ENCODE measurements at regions not wholly inside any gene's neighbourhood (a gene's known extent, or its start where the extent isn't known, plus 50 kb on each side); places are given as distances from the start of the nearest gene placed in this dataset.

GRCh38 chr4:55004831-55005230 lies 120.6 kb downstream of the KDR start:
- H3K4ac ChIP-seq (ENCODE audit: low read depth, low read length): no peak overlapping the region
- H3K4me1 ChIP-seq (ENCODE audit: insufficient read depth, low read length): no peaks in the 10 kb centered on the region; the same call in 1 of the 2 replicates
- H4K91ac ChIP-seq (ENCODE audit: insufficient read length, low read depth, low read length): no peak overlapping the region
- no peak overlapping the region for H4K5ac ChIP-seq (ENCODE audit: insufficient read length, low read depth, low read length)
- no peak overlapping the region for H3K27ac ChIP-seq (ENCODE audit: insufficient read length, low read depth, low read length)
- no peaks in the 10 kb centered on the region for H4K20me1 ChIP-seq (ENCODE audit: control insufficient read depth, insufficient read depth, insufficient read length)
- no peak overlapping the region for H2BK120ac ChIP-seq (ENCODE audit: low read depth, low read length, poor library complexity, severe bottlenecking)
- no peaks in the 10 kb centered on the region for H3K23me2 ChIP-seq (ENCODE audit: insufficient read length, low read depth, low read length, poor library complexity, severe bottlenecking)
- H3K27me3 ChIP-seq (ENCODE audit: insufficient read depth, low read length): no peaks in the 10 kb centered on the region
- no peak overlapping the region for H3K9ac ChIP-seq (ENCODE audit: extremely low read depth, insufficient read length, low read length)
- Mint-ChIP-seq H3K27ac (peak overlapping the region in 1 of 3 experiments; percentile 49; a peak in 1 of 7 replicates), H3K9me3 (no peaks in the 10 kb centered on the region; a peak in 2 of 5 replicates), H3K27me3 (ENCODE audit: low read depth) (no peaks in the 10 kb centered on the region; the same call in 1 of the 2 replicates), H3K4me1 (peaks cover 17 to 18% of the 10 kb centered on the region in 2 experiments), H3K4me3 (no peak overlapping the region), H3K36me3 (ENCODE audit: insufficient read depth in 1 of 3, low read depth in 3 of 3) (peaks cover 0 to under 1% (median 0%) of the 10 kb centered on the region in 3 experiments; a peak in 1 of 7 replicates)
- H3K79me1 ChIP-seq (ENCODE audit: insufficient read depth, low read depth, low read length, poor library complexity, severe bottlenecking): no peaks in the 10 kb centered on the region
- 0 out of 2 replicates have a peak, but pooled peaks cover 2% of the 10 kb centered on the region for H3K79me2 ChIP-seq (ENCODE audit: insufficient read depth, low read length)
- no peak overlapping the region for H3K18ac ChIP-seq (ENCODE audit: insufficient read length, low read depth, low read length)
- H2AFZ ChIP-seq (ENCODE audit: low read length): no peak overlapping the region
- no peak overlapping the region for H2AK5ac ChIP-seq (ENCODE audit: insufficient read length, low read length)
- no peak overlapping the region for H2BK12ac ChIP-seq (ENCODE audit: insufficient read length, low read depth, low read length)
- H3K23ac ChIP-seq (ENCODE audit: insufficient read length, low read depth, low read length): no peak overlapping the region
- no peak overlapping the region for H2BK15ac ChIP-seq (ENCODE audit: low read depth, low read length)
- no peak overlapping the region for H3T11ph ChIP-seq (ENCODE audit: low read length)
- H2BK20ac ChIP-seq (ENCODE audit: low read depth, low read length, poor library complexity, severe bottlenecking): no peak overlapping the region
- no peak overlapping the region for H3K56ac ChIP-seq (ENCODE audit: insufficient read length, low read depth, low read length)
- H3K9me3 ChIP-seq (ENCODE audit: control insufficient read depth, low read depth, low read length): no peaks in the 10 kb centered on the region
- no peak overlapping the region for H2BK5ac ChIP-seq (ENCODE audit: insufficient read length, low read length)
- WGBS (ENCODE audit: extremely low coverage, insufficient read length, low lambda C conversion rate): no CpG with 5 or more reads among the region's 1 CpG
- TF ChIP-seq, protein P1, sequence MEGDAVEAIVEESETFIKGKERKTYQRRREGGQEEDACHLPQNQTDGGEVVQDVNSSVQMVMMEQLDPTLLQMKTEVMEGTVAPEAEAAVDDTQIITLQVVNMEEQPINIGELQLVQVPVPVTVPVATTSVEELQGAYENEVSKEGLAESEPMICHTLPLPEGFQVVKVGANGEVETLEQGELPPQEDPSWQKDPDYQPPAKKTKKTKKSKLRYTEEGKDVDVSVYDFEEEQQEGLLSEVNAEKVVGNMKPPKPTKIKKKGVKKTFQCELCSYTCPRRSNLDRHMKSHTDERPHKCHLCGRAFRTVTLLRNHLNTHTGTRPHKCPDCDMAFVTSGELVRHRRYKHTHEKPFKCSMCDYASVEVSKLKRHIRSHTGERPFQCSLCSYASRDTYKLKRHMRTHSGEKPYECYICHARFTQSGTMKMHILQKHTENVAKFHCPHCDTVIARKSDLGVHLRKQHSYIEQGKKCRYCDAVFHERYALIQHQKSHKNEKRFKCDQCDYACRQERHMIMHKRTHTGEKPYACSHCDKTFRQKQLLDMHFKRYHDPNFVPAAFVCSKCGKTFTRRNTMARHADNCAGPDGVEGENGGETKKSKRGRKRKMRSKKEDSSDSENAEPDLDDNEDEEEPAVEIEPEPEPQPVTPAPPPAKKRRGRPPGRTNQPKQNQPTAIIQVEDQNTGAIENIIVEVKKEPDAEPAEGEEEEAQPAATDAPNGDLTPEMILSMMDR (conservative IDR thresholded peaks at IDR 0.05): no peak
- DNase-seq: no peak
- H4K8ac ChIP-seq (replicated peaks; ENCODE audit: insufficient read length, low read depth, low read length): no peak overlapping the region
- H3K4me2 ChIP-seq (ENCODE audit: insufficient read depth, insufficient read length, low read length): no peak overlapping the region
- no peak overlapping the region for H3K14ac ChIP-seq (ENCODE audit: insufficient read depth, low read length)
